H1 (cell line): ENCODE measurements at regions not wholly inside any gene's neighbourhood (a gene's known extent, or its start where the extent isn't known, plus 50 kb on each side); places are given as distances from the start of the nearest gene placed in this dataset.

ENCODE experiments used
- CTCF ChIA-PET: fragments of 300-600 bp; sonication (Branson Sonifier 250); formaldehyde crosslinking; loops from one replicate; lab custom pipeline; 2021; ENCODE audit not compliant: partially characterized antibody; lab: Charles Lee
- POLR2A ChIA-PET: fragments of 300-600 bp; sonication (Branson Sonifier 250); formaldehyde crosslinking; loops from one replicate; lab custom pipeline; 2021; ENCODE audit warnings: inconsistent platforms; ENCODE audit not compliant: partially characterized antibody; lab: Charles Lee
- DNase-seq, 2 experiments: peaks; one replicate each; pipeline versions ENCODE4 v3.0.0 to v3.0.0-alpha.2; 2010 to 2022; ENCODE audit warnings: low spot score in 2 of 2, low read depth in 1 of 2, mixed read lengths in 1 of 2
- FAIRE-seq: peaks from 2 replicates; lab custom pipeline; 2011; peaks lifted over from hg19 to GRCh38; lab: Jason Lieb, UNC
- H2AFZ ChIP-seq: 2 replicates; pipeline ENCODE4 v1.8.1; 2012; ENCODE audit warnings: low read length, inconsistent platforms
- H2AK5ac ChIP-seq: 2 replicates; pipeline ENCODE4 v1.6.1; 2013; ENCODE audit warnings: low read depth, low read length
- H2BK120ac ChIP-seq: replicated peaks from 2 replicates; pipeline ENCODE3; 2013; ENCODE audit warnings: low read depth, low read length, inconsistent platforms
- H2BK12ac ChIP-seq: 2 replicates; pipeline ENCODE4 v1.6.1; 2013; ENCODE audit warnings: low read depth, low read length
- H2BK15ac ChIP-seq: 2 replicates; pipeline ENCODE4 v1.6.1; 2013; ENCODE audit warnings: low read length
- H2BK20ac ChIP-seq: 2 replicates; pipeline ENCODE4 v1.6.1; 2013; ENCODE audit warnings: low read length
- H2BK5ac ChIP-seq: 2 replicates; pipeline ENCODE4 v1.6.1; 2013; ENCODE audit warnings: low read depth, low read length
- H3K14ac ChIP-seq: 2 replicates; pipeline ENCODE4 v1.6.1; 2013; ENCODE audit warnings: inconsistent platforms; ENCODE audit not compliant: insufficient read length
- H3K18ac ChIP-seq: 2 replicates; pipeline ENCODE4 v1.6.1; 2013; ENCODE audit warnings: low read length; ENCODE audit errors: extremely low read depth
- H3K23ac ChIP-seq: 2 replicates; pipeline ENCODE4 v1.6.1; 2013; ENCODE audit warnings: inconsistent platforms; ENCODE audit not compliant: insufficient read length
- H3K23me2 ChIP-seq: 2 replicates; pipeline ENCODE4 v1.6.1; 2013; ENCODE audit warnings: low read depth, low read length
- H3K27ac ChIP-seq: 2 replicates; pipeline ENCODE4 v1.6.1; 2011; ENCODE audit warnings: low read depth, low read length, inconsistent platforms
- H3K27me3 ChIP-seq, 4 experiments: replicated peaks in 1 of 4; 1 replicate in 1 of 4; 2 replicates in 3 of 4; pipeline versions ENCODE4 v1.6.1 to v1.8.1; 2011 to 2013; ENCODE audit warnings: low read length in 3 of 4, mild to moderate bottlenecking in 3 of 4, inconsistent platforms in 2 of 4, mixed read lengths in 2 of 4, moderate library complexity in 1 of 4; ENCODE audit not compliant: control insufficient read depth in 3 of 4, insufficient read depth in 3 of 4; ENCODE audit errors: extremely low read depth in 1 of 4
- H3K36me3 ChIP-seq, 4 experiments: 2 replicates each; pipeline versions ENCODE4 v1.6.1 to v1.8.1; 2011 to 2013; ENCODE audit warnings: mild to moderate bottlenecking in 4 of 4, low read length in 3 of 4, moderate library complexity in 2 of 4, control low read depth in 1 of 4, inconsistent platforms in 1 of 4; ENCODE audit not compliant: insufficient read depth in 4 of 4, control insufficient read depth in 2 of 4
- H3K4ac ChIP-seq: replicated peaks from 2 replicates; pipeline ENCODE3; 2013; ENCODE audit warnings: low read length, low read depth, mixed read lengths, inconsistent platforms; ENCODE audit not compliant: insufficient read length
- H3K4me1 ChIP-seq, 4 experiments: replicated peaks in 1 of 4; 1 replicate in 1 of 4; 2 replicates in 3 of 4; pipeline versions ENCODE4 v1.6.1 to v1.8.1; 2011 to 2013; ENCODE audit warnings: low read length in 3 of 4, inconsistent platforms in 2 of 4, mixed read lengths in 1 of 4; ENCODE audit not compliant: insufficient read depth in 4 of 4, control insufficient read depth in 3 of 4
- H3K4me2 ChIP-seq, 2 experiments: 2 replicates each; pipeline versions ENCODE4 v1.6.1 to v1.8.1; 2011 to 2013; ENCODE audit warnings: low read depth in 2 of 2, low read length in 2 of 2, control low read depth in 1 of 2, inconsistent platforms in 1 of 2, mild to moderate bottlenecking in 1 of 2; ENCODE audit not compliant: insufficient read depth in 1 of 2
- H3K4me3 ChIP-seq, 4 experiments: fragments of 200-600, 300-600 bp in 1 of 4; sonication (generic), shearing (Covaris generic), sonication (Bioruptor Twin) in 1 of 4; 2 replicates each; pipeline versions ENCODE4 v1.5.1 to v1.8.1; 2011 to 2016; ENCODE audit warnings: low read length in 4 of 4, low read depth in 3 of 4, control low read depth in 2 of 4, inconsistent platforms in 2 of 4, mild to moderate bottlenecking in 2 of 4, mixed read lengths in 1 of 4, moderate library complexity in 1 of 4; ENCODE audit not compliant: insufficient read depth in 2 of 4; ENCODE audit errors: extremely low read depth in 1 of 4
- H3K56ac ChIP-seq: replicated peaks from 2 replicates; pipeline ENCODE3; 2013; ENCODE audit warnings: low read depth, mild to moderate bottlenecking, mixed read lengths, low read length, inconsistent platforms; ENCODE audit not compliant: insufficient read length
- H3K79me1 ChIP-seq: 2 replicates; pipeline ENCODE4 v1.6.1; 2013; ENCODE audit warnings: low read depth, low read length, control low read depth
- H3K79me2 ChIP-seq, 2 experiments: 2 replicates each; pipeline versions ENCODE4 v1.6.1 to v1.8.1; 2012 to 2013; ENCODE audit warnings: low read length in 2 of 2, mild to moderate bottlenecking in 2 of 2, inconsistent platforms in 1 of 2; ENCODE audit not compliant: insufficient read depth in 2 of 2, control insufficient read depth in 1 of 2
- H3K9ac ChIP-seq, 4 experiments: replicated peaks in 1 of 4; 1 replicate in 1 of 4; 2 replicates in 3 of 4; pipeline versions ENCODE4 v1.6.1 to v1.8.1; 2011 to 2013; ENCODE audit warnings: low read depth in 3 of 4, low read length in 3 of 4, control low read depth in 2 of 4, mild to moderate bottlenecking in 2 of 4, moderate library complexity in 2 of 4, inconsistent platforms in 1 of 4; ENCODE audit errors: extremely low read depth in 1 of 4
- H3K9me3 ChIP-seq, 2 experiments: 2 replicates each; pipeline versions ENCODE4 v1.6.1 to v1.8.1; 2012 to 2013; ENCODE audit warnings: mild to moderate bottlenecking in 2 of 2, moderate library complexity in 2 of 2, control low read depth in 1 of 2, inconsistent platforms in 1 of 2, low read depth in 1 of 2, low read length in 1 of 2, mixed read lengths in 1 of 2; ENCODE audit not compliant: insufficient read depth in 2 of 2
- H4K20me1 ChIP-seq, 2 experiments: replicated peaks in 1 of 2; 2 replicates each; pipeline versions ENCODE3 to v1.8.1; 2011 to 2013; ENCODE audit warnings: inconsistent platforms in 2 of 2, low read length in 2 of 2, mild to moderate bottlenecking in 1 of 2; ENCODE audit not compliant: insufficient read depth in 2 of 2, control insufficient read depth in 1 of 2
- H4K5ac ChIP-seq: 2 replicates; pipeline ENCODE4 v1.6.1; 2013; ENCODE audit warnings: low read length, low read depth, mixed read lengths, inconsistent platforms; ENCODE audit not compliant: insufficient read length
- H4K8ac ChIP-seq: 2 replicates; pipeline ENCODE4 v1.8.0; 2013; ENCODE audit warnings: mild to moderate bottlenecking, moderate library complexity, low read length, inconsistent platforms; ENCODE audit not compliant: insufficient read depth; ENCODE audit errors: extremely low read depth
- H4K91ac ChIP-seq: replicated peaks from 2 replicates; pipeline ENCODE3; 2013; ENCODE audit warnings: low read length, mixed read lengths, inconsistent platforms; ENCODE audit not compliant: insufficient read length
- BACH1 ChIP-seq: IDR thresholded peaks from 2 replicates; pipeline ENCODE4 v1.6.1; 2012; ENCODE audit warnings: low read length, improper control_type of control experiment
- BRCA1 ChIP-seq: IDR thresholded peaks from 2 replicates; pipeline ENCODE4 v1.6.1; 2012; ENCODE audit warnings: low read depth, low read length, improper control_type of control experiment
- CBX8 ChIP-seq: fragments of 300-800, 300-1000 bp; sonication (generic); IDR thresholded peaks from 2 replicates; pipeline ENCODE4 v1.7.1; 2016; ENCODE audit warnings: low read depth, low read length, borderline replicate concordance
- CREB1 ChIP-seq: IDR thresholded peaks from 2 replicates; pipeline ENCODE4 v1.6.1; 2012; ENCODE audit warnings: inconsistent platforms
- EGR1 ChIP-seq: IDR thresholded peaks from 2 replicates; pipeline ENCODE4 v1.6.1; 2011; ENCODE audit warnings: low read depth, low read length, borderline replicate concordance
- GTF2F1 ChIP-seq: IDR thresholded peaks from 2 replicates; pipeline ENCODE4 v1.6.1; 2012; ENCODE audit warnings: low read depth, low read length, improper control_type of control experiment, borderline replicate concordance
- HDAC2 ChIP-seq, 2 experiments: fragments of 300-600 bp in 1 of 2; sonication (generic) in 1 of 2; IDR thresholded peaks; 2 replicates each; pipeline ENCODE4 v1.6.1; 2011 to 2012; ENCODE audit warnings: low read depth in 2 of 2, low read length in 2 of 2, mild to moderate bottlenecking in 2 of 2, moderate library complexity in 2 of 2, borderline replicate concordance in 1 of 2, inconsistent platforms in 1 of 2
- HDAC6 ChIP-seq: IDR thresholded peaks from one replicate; pipeline ENCODE4 v1.7.1; 2012; ENCODE audit warnings: low read depth, mild to moderate bottlenecking, inconsistent platforms, low read length, moderate library complexity
- JUN ChIP-seq: IDR thresholded peaks from 2 replicates; pipeline ENCODE4 v1.6.1; 2011; ENCODE audit warnings: low read depth, mild to moderate bottlenecking, improper control_type of control experiment, low read length
- MAFK ChIP-seq: IDR thresholded peaks from 2 replicates; pipeline ENCODE4 v1.6.1; 2012; ENCODE audit warnings: low read depth, mild to moderate bottlenecking, improper control_type of control experiment, low read length
- RFX5 ChIP-seq: IDR thresholded peaks from 2 replicates; pipeline ENCODE4 v1.6.1; 2011; ENCODE audit warnings: low read depth, low read length, improper control_type of control experiment, borderline replicate concordance
- SIRT6 ChIP-seq: IDR thresholded peaks from one replicate; pipeline ENCODE4 v1.7.1; 2012; ENCODE audit warnings: low read length, inconsistent platforms
- SP2 ChIP-seq: IDR thresholded peaks from 2 replicates; pipeline ENCODE4 v1.6.1; 2012; ENCODE audit warnings: mild to moderate bottlenecking, low read length, inconsistent platforms
- SRF ChIP-seq: IDR thresholded peaks from 2 replicates; pipeline ENCODE4 v1.6.1; 2011; ENCODE audit warnings: mild to moderate bottlenecking, low read depth, low read length, moderate library complexity
- TBP ChIP-seq: IDR thresholded peaks from 2 replicates; pipeline ENCODE4 v1.6.1; 2011; ENCODE audit warnings: low read depth, low read length, improper control_type of control experiment
- TF ChIP-seq, protein P1 (sequence below): IDR thresholded peaks from 2 replicates; pipeline ENCODE4 v1.6.1; 2011; ENCODE audit warnings: low read depth, mild to moderate bottlenecking, low read length; ENCODE audit not compliant: insufficient read depth

DNA sequence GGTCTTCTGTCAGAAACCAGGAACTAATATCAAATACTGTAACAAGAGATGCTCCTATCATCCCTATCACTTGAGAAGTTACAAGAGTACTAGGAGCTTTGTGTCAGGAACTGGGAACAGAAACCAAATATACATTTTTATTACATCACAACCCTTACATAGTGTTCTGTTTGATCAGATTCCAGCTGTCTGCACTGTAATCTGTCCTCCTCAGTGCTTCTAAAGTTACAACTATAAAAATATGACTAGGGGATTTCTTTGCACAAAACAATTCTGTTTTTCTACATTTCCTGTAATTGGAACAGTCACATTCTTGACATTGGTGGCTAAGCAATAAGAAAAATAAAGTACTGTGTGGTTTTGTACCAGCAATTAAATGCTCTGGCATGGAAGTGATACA is 686.0 kb downstream of the PDHA2 start:
- TF ChIP-seq JUN (no peak), HDAC6 (no peak), SIRT6 (no peak), EGR1 (no peak), MAFK (no peak), RFX5 (no peak), GTF2F1 (no peak), BRCA1 (no peak), CBX8 (no peak), SRF (no peak), SP2 (no peak), TBP (no peak), BACH1 (no peak), HDAC2 (IDR thresholded peaks at IDR 0.05; ENCODE audit: borderline replicate concordance in 1 of 2, low read depth in 2 of 2, low read length in 2 of 2) (no peak), CREB1 (no peak)
- TF ChIP-seq, protein P1, sequence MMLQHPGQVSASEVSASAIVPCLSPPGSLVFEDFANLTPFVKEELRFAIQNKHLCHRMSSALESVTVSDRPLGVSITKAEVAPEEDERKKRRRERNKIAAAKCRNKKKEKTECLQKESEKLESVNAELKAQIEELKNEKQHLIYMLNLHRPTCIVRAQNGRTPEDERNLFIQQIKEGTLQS, result no peak
- no peak overlapping the region for H3K4me2 ChIP-seq

More for the DNA sequence above, 686.0 kb downstream of the PDHA2 start:
- no peak for DNase-seq
- no peak overlapping the region for H3K18ac ChIP-seq
- H3K79me1 ChIP-seq, result no peaks in the 10 kb centered on the region
- no peak overlapping the region for H4K5ac ChIP-seq
- H3K4ac ChIP-seq, result no peak overlapping the region
- no peak overlapping the region for H4K91ac ChIP-seq
- no peak overlapping the region for H4K8ac ChIP-seq
- H3K4me3 ChIP-seq, result no peak overlapping the region
- no peak overlapping the region for H3K14ac ChIP-seq
- H3K79me2 ChIP-seq, result no peaks in the 10 kb centered on the region
- no peak overlapping the region for H3K27ac ChIP-seq
- no peak overlapping the region for H2BK15ac ChIP-seq
- no peak overlapping the region for H2BK20ac ChIP-seq
- FAIRE-seq, result no peak
- H2BK120ac ChIP-seq, result no peak overlapping the region
- H3K4me1 ChIP-seq, result no peaks in the 10 kb centered on the region
- H2BK12ac ChIP-seq, result no peak overlapping the region
- no peak overlapping the region for H3K23ac ChIP-seq
- H4K20me1 ChIP-seq, result no peaks in the 10 kb centered on the region
- H3K27me3 ChIP-seq, result no peaks in the 10 kb centered on the region
- no peak overlapping the region for H3K56ac ChIP-seq
- peaks cover 0 to 6% of the 10 kb centered on the region in 2 experiments; a peak in 2 of 4 replicates for H3K9me3 ChIP-seq
- no peak overlapping the region for H3K9ac ChIP-seq
- H3K23me2 ChIP-seq, result no peaks in the 10 kb centered on the region
- H2AK5ac ChIP-seq, result no peak overlapping the region
- ChIA-PET CTCF (interaction anchor here (1.1 kb wide), 1 partner anchor 832 kb away, joined by 3 read pairs; no protein-coding TSS in a partner anchor), POLR2A (no interaction called here)
- H2AFZ ChIP-seq, result no peak overlapping the region
- no peak overlapping the region for H2BK5ac ChIP-seq
- H3K36me3 ChIP-seq, result no peaks in the 10 kb centered on the region
